CD4-positive, alpha-beta memory T cell (primary cell): ENCODE measurements at regions not wholly inside any gene's neighbourhood (a gene's known extent, or its start where the extent isn't known, plus 50 kb on each side); places are given as distances from the start of the nearest gene placed in this dataset.

ENCODE experiments used
- CTCF ChIA-PET: fragments of 350-600 bp; sonication (Branson Sonifier 250); formaldehyde crosslinking; loops from one replicate; lab custom pipeline; 2021; ENCODE audit warnings: inconsistent platforms; ENCODE audit not compliant: partially characterized antibody; lab: Charles Lee
- POLR2A ChIA-PET: fragments of 350-600 bp; sonication (Branson Sonifier 250); formaldehyde crosslinking; loops from one replicate; lab custom pipeline; 2021; ENCODE audit not compliant: partially characterized antibody; lab: Charles Lee
- DNase-seq, 5 donors: peaks; one replicate each; pipeline versions ENCODE4 v3.0.0 to v3.0.0-alpha.2; 2020 to 2022; ENCODE audit warnings: mixed read lengths in 1 of 5
- H3K27ac ChIP-seq: one replicate; pipeline ENCODE4 v1.7.0; 2013; ENCODE audit warnings: low read depth, low read length
- H3K27me3 ChIP-seq: 2 replicates; pipeline ENCODE4 v1.7.0; 2013; ENCODE audit warnings: mild to moderate bottlenecking, low read length, moderate library complexity; ENCODE audit not compliant: insufficient read depth
- H3K36me3 ChIP-seq: 2 replicates; pipeline ENCODE4 v1.7.0; 2013; ENCODE audit warnings: mild to moderate bottlenecking, low read length, moderate library complexity; ENCODE audit not compliant: insufficient read depth
- H3K4me1 ChIP-seq: 2 replicates; pipeline ENCODE4 v1.7.0; 2013; ENCODE audit warnings: mild to moderate bottlenecking, low read length, moderate library complexity; ENCODE audit not compliant: insufficient read depth
- H3K4me3 ChIP-seq, 2 donors: one replicate each; pipeline ENCODE4 v1.7.0; 2013; ENCODE audit warnings: low read length in 2 of 2, mild to moderate bottlenecking in 1 of 2
- H3K9me3 ChIP-seq, 2 donors: one replicate each; pipeline ENCODE4 v1.7.0; 2013; ENCODE audit warnings: low read length in 2 of 2, control low read depth in 1 of 2; ENCODE audit not compliant: control insufficient read depth in 1 of 2
- H3K27ac Mint-ChIP-seq, 7 donors: one replicate each; pipeline ENCODE4 v1.8.0; 2020 to 2021; ENCODE audit warnings: mixed read lengths in 7 of 7, mild to moderate bottlenecking in 6 of 7, inconsistent platforms in 3 of 7, moderate library complexity in 3 of 7
- H3K27me3 Mint-ChIP-seq, 2 donors: one replicate each; pipeline ENCODE4 v1.8.0; 2020 to 2021; ENCODE audit warnings: mixed read lengths in 2 of 2
- H3K36me3 Mint-ChIP-seq, 2 donors: one replicate each; pipeline ENCODE4 v1.8.0; 2020 to 2021; ENCODE audit warnings: mixed read lengths in 2 of 2, inconsistent platforms in 1 of 2, mild to moderate bottlenecking in 1 of 2
- H3K4me1 Mint-ChIP-seq, 4 donors: one replicate each; pipeline ENCODE4 v1.8.0; 2020 to 2021; ENCODE audit warnings: mixed read lengths in 4 of 4, mild to moderate bottlenecking in 1 of 4
- H3K4me3 Mint-ChIP-seq, 8 donors: one replicate each; pipeline ENCODE4 v1.8.0; 2020 to 2021; ENCODE audit warnings: mixed read lengths in 8 of 8, mild to moderate bottlenecking in 7 of 8, moderate library complexity in 6 of 8, inconsistent platforms in 3 of 8
- H3K9me3 Mint-ChIP-seq, 8 donors: one replicate each; pipeline ENCODE4 v1.8.0; 2020 to 2021; ENCODE audit warnings: mixed read lengths in 8 of 8, mild to moderate bottlenecking in 5 of 8, inconsistent platforms in 3 of 8, moderate library complexity in 1 of 8
- intact Hi-C: fragments of 100-400 bp; cut with micrococcal nuclease; formaldehyde crosslinking; loops from one replicate; pipeline ENCODE4 v1.15.1; 2023

DNA sequence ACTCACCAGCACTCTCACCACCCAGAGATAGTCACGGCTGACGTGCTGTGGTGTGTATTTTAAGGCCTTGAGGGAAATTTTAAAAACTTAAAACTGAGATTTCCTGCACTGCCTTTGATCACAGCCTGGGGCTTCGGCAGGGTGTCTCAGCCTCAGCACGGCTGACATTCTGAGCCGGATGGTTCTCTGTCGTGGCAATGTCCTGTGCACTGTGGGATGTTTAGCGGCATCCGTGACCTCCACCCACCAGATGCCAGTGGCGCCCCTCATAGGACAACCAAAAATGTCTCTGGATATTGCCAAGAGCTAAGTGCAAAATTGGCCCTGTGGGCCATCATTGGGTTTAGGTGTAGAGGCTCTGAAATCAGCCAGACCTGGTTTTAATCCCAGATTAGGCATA lies 142.2 kb upstream of the KCNG1 start:
- H3K9me3 ChIP-seq: no peaks in the 10 kb centered on the region
- H3K27ac ChIP-seq: no peak overlapping the region
- no peaks in the 10 kb centered on the region for H3K27me3 ChIP-seq
- POLR2A ChIA-PET: no interaction called here
- no peaks in the 10 kb centered on the region for H3K36me3 Mint-ChIP-seq
- H3K4me3 ChIP-seq: no peak overlapping the region
- no peaks in the 10 kb centered on the region for H3K36me3 ChIP-seq
- H3K4me3 Mint-ChIP-seq: no peak overlapping the region
- H3K27ac Mint-ChIP-seq: no peak overlapping the region
- H3K27me3 Mint-ChIP-seq: peaks cover 13 to 14% of the 10 kb centered on the region in 2 donors
- no peaks in the 10 kb centered on the region for H3K4me1 Mint-ChIP-seq
- H3K4me1 ChIP-seq: no peaks in the 10 kb centered on the region
- intact Hi-C loops: no loop called here
- CTCF ChIA-PET: no interaction called here
- peaks cover 0 to 4% (median 0%) of the 10 kb centered on the region in 8 donors for H3K9me3 Mint-ChIP-seq
- no peak for DNase-seq

DNA sequence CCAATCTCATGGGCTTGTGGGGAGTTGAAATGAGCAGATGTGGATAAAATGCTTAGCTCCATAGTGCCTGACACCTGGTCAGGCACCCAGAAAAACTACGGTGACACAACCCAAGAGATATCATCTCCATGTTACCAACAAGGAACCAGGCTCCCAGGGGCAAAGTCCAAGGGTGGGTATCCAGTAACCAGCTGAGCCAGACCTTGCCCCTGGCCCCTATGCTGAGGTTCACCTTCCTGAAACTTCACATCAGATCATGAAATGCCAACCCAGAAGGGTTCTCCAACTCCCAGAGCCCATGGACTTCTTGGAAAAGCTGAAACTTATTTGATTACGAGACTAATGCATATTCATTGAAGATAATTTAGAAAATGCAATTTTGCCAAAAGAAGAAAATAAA lies 141.8 kb upstream of the KCNG1 start:
- Histone ChIP-seq H3K27ac (no peak overlapping the region), H3K27me3 (no peaks in the 10 kb centered on the region), H3K9me3 (no peaks in the 10 kb centered on the region), H3K4me3 (no peak overlapping the region), H3K36me3 (no peaks in the 10 kb centered on the region), H3K4me1 (no peaks in the 10 kb centered on the region)
- intact Hi-C loops: no loop called here
- ChIA-PET CTCF (no interaction called here), POLR2A (no interaction called here)
- Mint-ChIP-seq H3K27ac (no peak overlapping the region), H3K36me3 (no peaks in the 10 kb centered on the region), H3K4me3 (no peak overlapping the region), H3K4me1 (no peaks in the 10 kb centered on the region), H3K27me3 (peaks cover 13% of the 10 kb centered on the region in 2 donors), H3K9me3 (peaks cover 0 to 4% (median 0%) of the 10 kb centered on the region in 8 donors)
- DNase-seq: no peak

- no peak overlapping the region for H3K27ac Mint-ChIP-seq
- Histone ChIP-seq H3K4me1 (no peaks in the 10 kb centered on the region), H3K27me3 (no peaks in the 10 kb centered on the region), H3K9me3 (no peaks in the 10 kb centered on the region), H3K4me3 (no peak overlapping the region), H3K36me3 (no peaks in the 10 kb centered on the region), H3K27ac (no peak overlapping the region)
- ChIA-PET CTCF (no interaction called here), POLR2A (no interaction called here)
- H3K4me3 Mint-ChIP-seq: no peak overlapping the region
- H3K9me3 Mint-ChIP-seq: peaks cover 0 to 4% (median 0%) of the 10 kb centered on the region in 8 donors
- DNase-seq: no peak
- no peaks in the 10 kb centered on the region for H3K4me1 Mint-ChIP-seq
- peaks cover 14 to 19% of the 10 kb centered on the region in 2 donors for H3K27me3 Mint-ChIP-seq
- no peaks in the 10 kb centered on the region for H3K36me3 Mint-ChIP-seq
- intact Hi-C loops: no loop called here
Measured at GRCh38 chr20:51163996-51164600, 141.2 kb upstream of the KCNG1 start.

DNA sequence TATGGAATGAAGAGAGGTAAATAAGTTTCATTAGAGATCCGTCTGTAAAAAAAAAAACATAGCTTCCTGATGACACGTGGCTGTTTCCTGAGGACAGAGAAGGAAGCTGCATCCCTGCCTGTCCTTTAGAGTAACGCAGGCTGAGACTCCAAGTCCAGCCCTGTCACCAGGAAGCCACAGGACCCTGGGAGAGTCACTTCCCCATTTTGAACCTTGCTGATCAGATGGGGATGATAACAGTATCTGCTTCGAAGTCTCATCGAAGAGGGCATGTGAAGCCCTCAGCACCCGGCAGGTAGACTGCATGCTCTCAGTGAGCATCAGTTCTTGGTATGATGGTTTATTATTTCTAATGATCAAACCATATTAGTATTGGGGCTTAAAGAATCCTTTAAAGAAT lies 139.1 kb upstream of the KCNG1 start:
- H3K36me3 Mint-ChIP-seq: no peaks in the 10 kb centered on the region
- H3K4me3 Mint-ChIP-seq: no peak overlapping the region
- Histone ChIP-seq H3K27me3 (no peaks in the 10 kb centered on the region), H3K36me3 (no peaks in the 10 kb centered on the region), H3K4me3 (no peak overlapping the region), H3K4me1 (no peaks in the 10 kb centered on the region), H3K27ac (no peak overlapping the region), H3K9me3 (no peaks in the 10 kb centered on the region)
- no peak for DNase-seq
- H3K27ac Mint-ChIP-seq: no peak overlapping the region
- H3K27me3 Mint-ChIP-seq: peaks cover 14 to 32% of the 10 kb centered on the region in 2 donors
- peaks cover 0 to 3% (median 0%) of the 10 kb centered on the region in 8 donors for H3K9me3 Mint-ChIP-seq
- POLR2A ChIA-PET: no interaction called here
- intact Hi-C loops: no loop called here
- CTCF ChIA-PET: no interaction called here
- H3K4me1 Mint-ChIP-seq: no peaks in the 10 kb centered on the region

GRCh38 chr20:51160821-51161220 lies 137.9 kb upstream of the KCNG1 start:
- H3K36me3 ChIP-seq: no peaks in the 10 kb centered on the region
- Mint-ChIP-seq H3K36me3 (no peaks in the 10 kb centered on the region), H3K27ac (no peak overlapping the region), H3K9me3 (no peaks in the 10 kb centered on the region), H3K4me1 (no peaks in the 10 kb centered on the region), H3K4me3 (no peak overlapping the region), H3K27me3 (peaks cover 16 to 35% of the 10 kb centered on the region in 2 donors)
- intact Hi-C loops: no loop called here
- ChIA-PET POLR2A (no interaction called here), CTCF (no interaction called here)
- H3K4me1 ChIP-seq: no peaks in the 10 kb centered on the region
- DNase-seq: no peak
- H3K27me3 ChIP-seq: no peaks in the 10 kb centered on the region
- H3K27ac ChIP-seq: no peak overlapping the region
- H3K9me3 ChIP-seq: no peaks in the 10 kb centered on the region
- H3K4me3 ChIP-seq: no peak overlapping the region

- Histone ChIP-seq H3K9me3 (no peaks in the 10 kb centered on the region), H3K4me3 (no peak overlapping the region), H3K27ac (no peak overlapping the region), H3K4me1 (no peaks in the 10 kb centered on the region), H3K36me3 (no peaks in the 10 kb centered on the region), H3K27me3 (no peaks in the 10 kb centered on the region)
- H3K27ac Mint-ChIP-seq: peak overlapping the region in 1 of 7 donors; percentile 57
- H3K27me3 Mint-ChIP-seq: peaks cover 16 to 35% of the 10 kb centered on the region in 2 donors
- H3K36me3 Mint-ChIP-seq: no peaks in the 10 kb centered on the region
- no peaks in the 10 kb centered on the region for H3K4me1 Mint-ChIP-seq
- H3K4me3 Mint-ChIP-seq: no peak overlapping the region
- CTCF ChIA-PET: no interaction called here
- H3K9me3 Mint-ChIP-seq: no peaks in the 10 kb centered on the region
- intact Hi-C loops: no loop called here
- POLR2A ChIA-PET: no interaction called here
- no peak for DNase-seq
Measured at GRCh38 chr20:51159981-51160380, 137.1 kb upstream of the KCNG1 start.

GRCh38 chr20:51159303-51159702 lies 136.4 kb upstream of the KCNG1 start:
- Mint-ChIP-seq H3K27me3 (peaks cover 16 to 35% of the 10 kb centered on the region in 2 donors), H3K4me1 (no peaks in the 10 kb centered on the region), H3K27ac (no peak overlapping the region), H3K4me3 (no peak overlapping the region), H3K36me3 (no peaks in the 10 kb centered on the region), H3K9me3 (no peaks in the 10 kb centered on the region)
- no peaks in the 10 kb centered on the region for H3K4me1 ChIP-seq
- H3K36me3 ChIP-seq: no peaks in the 10 kb centered on the region
- no peaks in the 10 kb centered on the region for H3K27me3 ChIP-seq
- no peaks in the 10 kb centered on the region for H3K9me3 ChIP-seq
- POLR2A ChIA-PET: no interaction called here
- no peak overlapping the region for H3K4me3 ChIP-seq
- CTCF ChIA-PET: no interaction called here
- no peak overlapping the region for H3K27ac ChIP-seq
- intact Hi-C loops: no loop called here
- no peak for DNase-seq

GRCh38 chr20:51158226-51158625 lies 135.3 kb upstream of the KCNG1 start:
- ChIA-PET CTCF (no interaction called here), POLR2A (no interaction called here)
- Mint-ChIP-seq H3K9me3 (peaks cover 0 to 7% (median 0%) of the 10 kb centered on the region in 8 donors), H3K27me3 (peaks cover 19 to 39% of the 10 kb centered on the region in 2 donors), H3K4me3 (no peak overlapping the region), H3K4me1 (no peaks in the 10 kb centered on the region), H3K27ac (no peak overlapping the region), H3K36me3 (no peaks in the 10 kb centered on the region)
- Histone ChIP-seq H3K36me3 (no peaks in the 10 kb centered on the region), H3K27me3 (no peaks in the 10 kb centered on the region), H3K27ac (no peak overlapping the region), H3K9me3 (no peaks in the 10 kb centered on the region), H3K4me1 (no peaks in the 10 kb centered on the region), H3K4me3 (no peak overlapping the region)
- intact Hi-C loops: no loop called here
- no peak for DNase-seq
